GM12873 (cell line): ENCODE measurements at regions not wholly inside any gene's neighbourhood (a gene's known extent, or its start where the extent isn't known, plus 50 kb on each side); places are given as distances from the start of the nearest gene placed in this dataset.

Source experiments
- TF ChIP-seq, protein P1 (sequence below): IDR thresholded peaks from 2 replicates; pipeline ENCODE4 v1.5.1; 2012; ENCODE audit warnings: low read depth, mild to moderate bottlenecking, moderate library complexity, low read length, control low read depth; ENCODE audit not compliant: insufficient read depth; ENCODE audit errors: missing control alignments

DNA sequence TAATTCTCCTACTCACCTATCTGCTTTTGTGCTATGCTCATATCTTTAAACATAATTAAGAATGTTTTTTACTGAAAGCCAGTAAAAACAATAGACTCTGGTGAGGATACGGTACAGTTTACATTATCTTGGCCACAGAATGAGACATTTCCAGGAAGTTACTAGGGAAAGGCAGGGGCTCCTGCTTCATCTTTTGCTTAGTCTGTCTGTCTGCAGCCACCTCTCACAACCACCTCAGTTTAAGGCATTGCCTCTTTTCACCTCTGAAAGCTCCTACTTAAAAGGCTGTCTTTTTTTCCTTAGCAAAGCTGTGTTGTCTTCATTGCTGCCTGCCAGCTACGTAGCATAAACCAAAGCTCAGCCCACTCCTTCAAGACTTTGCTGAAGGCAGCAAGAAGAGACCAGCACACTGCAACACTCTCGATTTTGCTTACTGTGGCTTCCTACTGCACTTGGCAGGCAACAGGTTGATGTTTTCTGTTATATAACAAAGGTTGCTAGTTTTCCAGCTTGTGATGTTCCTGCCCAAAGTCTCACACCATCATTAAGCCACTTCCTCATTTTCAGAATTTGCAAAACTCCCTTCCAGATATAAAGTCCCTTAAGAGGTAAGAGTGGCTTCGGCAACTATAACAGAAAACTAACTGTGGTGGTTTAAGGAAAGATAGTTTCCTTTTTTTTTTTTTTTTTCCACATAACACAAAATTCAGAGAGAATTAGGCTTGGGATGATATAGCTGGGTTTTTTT lies 432.9 kb downstream of the GRXCR1 start:
- TF ChIP-seq, protein P1, sequence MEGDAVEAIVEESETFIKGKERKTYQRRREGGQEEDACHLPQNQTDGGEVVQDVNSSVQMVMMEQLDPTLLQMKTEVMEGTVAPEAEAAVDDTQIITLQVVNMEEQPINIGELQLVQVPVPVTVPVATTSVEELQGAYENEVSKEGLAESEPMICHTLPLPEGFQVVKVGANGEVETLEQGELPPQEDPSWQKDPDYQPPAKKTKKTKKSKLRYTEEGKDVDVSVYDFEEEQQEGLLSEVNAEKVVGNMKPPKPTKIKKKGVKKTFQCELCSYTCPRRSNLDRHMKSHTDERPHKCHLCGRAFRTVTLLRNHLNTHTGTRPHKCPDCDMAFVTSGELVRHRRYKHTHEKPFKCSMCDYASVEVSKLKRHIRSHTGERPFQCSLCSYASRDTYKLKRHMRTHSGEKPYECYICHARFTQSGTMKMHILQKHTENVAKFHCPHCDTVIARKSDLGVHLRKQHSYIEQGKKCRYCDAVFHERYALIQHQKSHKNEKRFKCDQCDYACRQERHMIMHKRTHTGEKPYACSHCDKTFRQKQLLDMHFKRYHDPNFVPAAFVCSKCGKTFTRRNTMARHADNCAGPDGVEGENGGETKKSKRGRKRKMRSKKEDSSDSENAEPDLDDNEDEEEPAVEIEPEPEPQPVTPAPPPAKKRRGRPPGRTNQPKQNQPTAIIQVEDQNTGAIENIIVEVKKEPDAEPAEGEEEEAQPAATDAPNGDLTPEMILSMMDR: no peak

DNA sequence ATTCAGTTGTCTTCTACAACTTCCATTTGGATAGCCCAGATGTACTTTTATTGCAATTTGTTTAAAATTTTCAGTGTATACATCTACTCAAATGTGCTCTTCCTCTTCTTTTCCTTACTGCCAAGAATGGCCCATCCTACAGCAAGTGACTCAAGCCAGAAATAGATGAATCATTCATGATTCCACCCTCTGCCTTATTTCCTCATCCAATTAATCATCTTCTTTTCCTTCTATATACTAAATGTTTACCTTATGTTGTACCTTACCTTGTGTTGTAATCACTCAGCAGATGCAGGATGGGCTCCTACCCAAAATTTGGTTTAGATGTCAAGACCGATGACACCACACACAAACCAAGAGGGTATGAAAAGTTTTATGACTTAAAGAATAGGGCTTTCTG lies 437.8 kb downstream of the GRXCR1 start:
- TF ChIP-seq, protein P1: no peak

DNA sequence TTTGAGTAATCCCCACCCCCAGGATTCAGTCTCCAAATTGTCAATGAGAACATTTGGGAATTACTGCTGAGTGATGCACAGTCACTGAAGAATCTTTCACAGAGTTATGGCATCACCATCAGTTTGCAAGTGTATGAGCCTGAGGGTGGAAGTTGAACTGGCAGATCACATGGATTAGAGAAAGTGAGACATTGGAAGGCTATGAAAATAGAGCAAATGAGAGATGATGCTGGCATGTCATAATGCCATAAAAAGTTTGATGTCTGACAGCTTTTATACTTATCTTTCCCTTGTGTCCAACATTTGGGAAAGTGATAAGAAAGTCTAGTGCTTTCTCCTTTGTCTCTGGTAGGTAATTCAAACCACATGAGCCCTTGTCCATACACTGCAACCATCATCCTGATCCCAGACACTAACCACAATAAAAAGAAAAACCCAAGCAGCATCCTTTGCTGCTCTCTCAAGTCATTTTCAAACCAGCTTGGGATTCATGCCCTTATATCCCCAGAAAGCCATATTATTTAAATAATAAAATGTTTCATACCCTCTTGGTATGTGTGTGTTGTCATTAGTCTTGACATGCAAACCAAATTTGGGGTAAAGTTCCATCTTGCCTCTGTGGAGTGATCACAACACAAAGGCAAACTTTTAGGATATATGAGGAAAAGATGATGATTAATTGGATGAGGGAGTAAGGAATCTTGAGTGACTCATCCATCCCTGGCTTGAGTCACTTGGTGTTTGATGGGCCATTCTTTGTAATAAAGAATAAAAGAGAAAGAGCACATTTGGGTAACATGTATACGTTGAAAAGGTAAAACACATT lies 438.9 kb downstream of the GRXCR1 start:
- TF ChIP-seq, protein P1: no peak

DNA sequence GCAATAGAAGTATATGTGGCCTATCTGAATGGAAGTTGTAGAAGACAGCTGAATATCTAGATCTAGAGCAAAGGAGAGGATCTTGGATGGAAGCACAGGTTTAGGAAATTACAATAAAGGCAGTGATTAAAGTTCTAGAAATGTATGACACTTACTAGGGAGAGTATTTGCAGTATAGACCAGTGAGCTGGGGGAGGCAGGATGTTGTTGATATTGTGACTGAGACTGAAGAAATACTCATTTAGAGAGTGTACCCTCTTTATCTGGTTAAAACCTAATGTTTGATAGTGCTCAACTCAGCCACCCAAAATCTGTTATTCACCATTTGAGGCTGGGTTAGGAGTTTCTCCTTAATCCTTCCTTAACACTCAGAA lies 439.5 kb downstream of the GRXCR1 start:
- TF ChIP-seq, protein P1: no peak

DNA sequence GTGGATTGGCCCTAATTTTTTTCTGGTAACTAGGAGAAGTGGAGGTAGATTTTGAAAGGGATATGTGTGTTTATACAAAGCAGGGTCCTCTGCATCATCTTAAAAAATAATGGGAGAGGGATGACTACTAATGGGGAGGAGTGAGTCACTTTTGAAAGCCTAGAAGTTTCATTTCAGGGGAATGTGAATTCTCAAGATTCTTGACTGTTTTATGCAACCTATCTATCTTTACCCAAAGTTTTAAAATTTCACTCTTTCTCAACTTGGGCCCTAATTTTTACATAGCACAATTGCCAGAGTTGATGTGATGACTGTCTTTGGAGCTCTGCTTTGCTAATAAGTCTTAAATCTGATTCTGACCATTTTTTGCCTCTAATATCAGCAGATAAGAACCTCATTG lies 445.2 kb downstream of the GRXCR1 start:
- TF ChIP-seq, protein P1: no peak

DNA sequence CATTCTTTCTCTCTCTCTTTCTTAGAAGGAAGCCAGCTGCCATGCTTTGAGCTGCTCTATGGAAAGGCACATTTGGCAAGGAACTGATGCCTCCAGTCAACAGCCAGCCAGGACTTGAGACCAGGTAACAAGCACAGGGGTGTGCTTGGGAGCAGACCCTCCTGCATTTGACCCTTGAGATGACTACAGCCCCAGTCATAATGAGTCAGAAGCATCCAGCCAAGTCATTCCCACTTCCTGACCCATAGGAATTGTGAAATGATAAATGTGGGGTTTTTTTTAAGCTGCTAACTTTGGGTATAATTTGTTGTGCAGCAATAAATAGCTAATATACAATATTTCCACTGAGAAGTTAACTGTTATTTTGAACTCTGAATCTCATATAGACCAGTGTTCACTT lies 446.9 kb downstream of the GRXCR1 start:
- TF ChIP-seq, protein P1: no peak

DNA sequence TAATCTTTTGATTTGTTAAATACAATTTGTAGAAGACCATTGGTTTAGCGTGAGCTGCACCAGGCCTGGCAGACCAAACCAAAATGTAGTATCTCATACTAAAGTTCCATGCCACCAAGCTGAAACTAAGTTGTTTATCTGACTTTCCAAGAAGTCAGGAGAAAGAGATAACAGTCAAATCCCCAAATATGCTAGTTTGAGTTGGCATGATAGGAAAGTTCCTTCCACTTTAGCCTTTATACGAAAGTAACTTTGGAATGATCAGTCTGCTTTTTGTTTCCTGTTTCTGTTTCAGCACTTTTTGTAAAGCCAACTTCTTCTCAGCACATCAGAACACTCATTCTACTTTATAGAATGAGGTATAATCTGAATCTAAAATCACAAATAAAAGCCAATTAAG lies 449.2 kb downstream of the GRXCR1 start:
- TF ChIP-seq, protein P1: no peak
